Midbrain (tissue), 1 donor: ENCODE measurements at regions not wholly inside any gene's neighbourhood (a gene's known extent, or its start where the extent isn't known, plus 50 kb on each side); places are given as distances from the start of the nearest gene placed in this dataset.
A peak's percentile ranks its signal among the peaks of the same experiment; 100 is the strongest.

Source experiments
- DNase-seq: peaks from one replicate; lab custom pipeline; 2025; lab: John Stamatoyannopoulos, UW

DNA sequence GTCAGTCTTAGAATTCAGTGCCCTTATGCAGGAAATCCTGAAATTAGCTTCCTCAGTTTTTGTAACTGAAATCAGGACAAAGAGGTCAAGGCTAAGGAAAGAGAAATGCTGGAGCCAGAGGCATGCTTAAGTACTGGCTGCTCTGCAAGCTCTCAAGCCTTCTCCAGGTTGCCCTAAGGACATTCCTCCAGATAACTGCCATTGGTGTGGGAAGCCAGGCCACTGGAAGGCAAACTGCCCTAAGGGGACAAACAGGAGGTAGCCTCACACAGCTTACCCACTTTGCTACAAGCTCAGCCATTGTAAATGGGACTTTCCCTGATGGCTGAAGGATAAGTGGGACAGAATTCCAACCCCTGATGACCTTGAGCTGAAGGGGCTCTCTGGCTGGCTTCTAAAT is 606.9 kb upstream of the PCDH10 start:
- DNase-seq = no peak

GRCh38 chr4:132548463-132548862 is 600.6 kb upstream of the PCDH10 start:
- DNase-seq = no peak

DNA sequence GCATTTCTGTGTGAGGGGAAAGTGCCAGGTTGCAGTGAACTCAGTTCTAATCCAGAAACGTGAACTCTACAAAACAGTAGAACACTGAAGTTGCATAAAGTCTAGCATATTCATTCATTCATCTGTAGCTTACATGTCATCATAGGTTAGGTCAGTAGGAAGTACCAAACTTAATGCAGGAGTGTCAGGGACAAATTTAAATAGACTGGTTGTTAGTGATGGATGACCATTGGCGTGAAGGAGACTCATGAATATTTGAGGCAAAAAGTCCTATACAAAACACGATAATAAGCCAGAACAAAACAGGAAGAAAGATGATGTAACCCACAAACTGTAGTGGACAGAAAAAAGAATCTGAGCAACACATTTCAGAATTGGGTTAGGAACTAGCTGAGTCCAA is 592.8 kb upstream of the PCDH10 start:
- DNase-seq = no peak

- DNase-seq = no peak
Observed at GRCh38 chr4:132557660-132558059, 591.4 kb upstream of the PCDH10 start.

- DNase-seq = no peak
Observed at GRCh38 chr4:132564920-132565319, 584.2 kb upstream of the PCDH10 start.

DNA sequence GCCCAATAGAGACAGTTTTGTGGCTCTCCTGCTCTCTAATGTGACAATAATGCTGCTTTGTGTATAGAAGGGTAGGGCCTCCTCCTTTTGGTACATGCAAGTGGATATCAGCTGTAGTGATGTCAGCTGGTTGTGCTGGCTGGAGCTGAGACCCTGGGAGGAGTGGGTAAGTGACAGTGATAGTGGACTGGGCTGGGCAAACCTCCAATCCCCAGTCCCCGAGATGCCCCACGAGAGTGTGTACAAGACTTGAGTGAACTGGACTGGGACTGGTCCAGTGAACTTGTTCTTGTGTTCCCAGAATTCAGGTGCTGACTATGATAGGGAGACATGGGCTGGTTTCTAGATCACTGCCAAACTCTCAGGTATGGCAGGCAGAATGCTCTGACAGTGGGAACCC is 583.6 kb upstream of the PCDH10 start:
- no peak for DNase-seq

DNA sequence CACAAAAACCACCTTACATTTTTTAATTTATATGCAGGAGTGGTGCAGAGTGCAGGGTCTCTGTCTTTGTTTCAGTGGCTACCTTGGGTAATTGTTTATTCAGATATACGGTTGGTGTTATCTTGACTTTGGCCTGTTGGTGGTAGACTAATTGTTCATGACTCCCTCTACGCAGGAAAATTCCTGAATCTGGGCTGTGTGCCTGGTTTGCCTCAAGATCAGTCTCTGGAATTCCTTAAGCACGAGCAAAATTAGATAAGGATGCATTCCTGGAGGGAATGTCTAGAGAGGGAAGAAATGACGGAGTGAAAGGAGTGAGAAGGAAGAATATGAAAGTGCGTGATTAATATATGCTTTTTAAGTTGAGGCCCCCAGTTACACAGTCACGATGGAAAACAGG is 576.9 kb upstream of the PCDH10 start:
- DNase-seq = no peak

GRCh38 chr4:132587626-132588025 is 561.5 kb upstream of the PCDH10 start:
- no peak for DNase-seq

GRCh38 chr4:132592340-132592739 is 556.8 kb upstream of the PCDH10 start:
- DNase-seq = no peak

GRCh38 chr4:132592850-132593249 is 556.2 kb upstream of the PCDH10 start:
- no peak for DNase-seq

- DNase-seq = no peak
Observed at GRCh38 chr4:132593717-132594400, 555.2 kb upstream of the PCDH10 start.

GRCh38 chr4:132596186-132596585 is 552.9 kb upstream of the PCDH10 start:
- DNase-seq = no peak

GRCh38 chr4:132605551-132605950 is 543.5 kb upstream of the PCDH10 start:
- DNase-seq = no peak

GRCh38 chr4:132614682-132615081 is 534.4 kb upstream of the PCDH10 start:
- DNase-seq = no peak

DNA sequence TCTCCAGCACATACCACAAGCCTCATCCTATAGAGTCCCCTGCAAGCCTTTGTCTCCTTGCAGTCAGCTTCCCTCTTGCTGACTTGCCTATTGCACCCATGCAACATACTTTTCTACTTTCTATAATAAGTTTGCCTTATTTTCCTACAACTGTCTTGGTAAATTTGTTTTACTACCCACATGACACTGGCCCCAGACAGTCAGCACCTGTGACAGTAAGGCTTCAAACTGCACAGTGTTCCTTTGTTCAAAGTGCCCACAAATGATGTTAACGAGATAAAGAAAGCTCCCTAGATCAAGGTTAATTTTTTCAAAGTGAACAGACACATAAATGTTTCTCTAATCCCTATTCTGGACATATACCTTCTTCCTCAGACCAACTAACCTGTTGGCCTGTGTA is 529.1 kb upstream of the PCDH10 start:
- no peak for DNase-seq

- peak; percentile 53 for DNase-seq
Observed at GRCh38 chr4:132642016-132642817, 506.9 kb upstream of the PCDH10 start.

DNA sequence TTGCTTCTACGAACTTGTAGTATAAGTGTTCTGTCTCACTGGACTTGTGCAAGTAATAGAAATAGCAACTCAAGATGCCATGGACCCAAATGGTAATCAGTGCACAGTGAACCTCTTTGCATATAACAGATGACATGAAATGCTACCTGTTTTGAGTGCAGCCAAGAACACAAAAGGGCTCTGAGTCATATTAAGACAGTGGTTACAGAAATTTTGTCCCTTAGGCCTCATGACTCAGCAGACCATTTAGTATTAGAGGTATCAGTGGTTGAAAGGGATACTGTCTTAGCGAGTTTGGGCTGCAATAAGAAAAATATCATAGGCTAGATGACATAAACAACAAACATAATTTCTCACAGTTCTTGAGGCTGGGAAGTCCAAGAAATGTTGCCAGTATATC is 502.9 kb upstream of the PCDH10 start:
- DNase-seq = no peak

DNA sequence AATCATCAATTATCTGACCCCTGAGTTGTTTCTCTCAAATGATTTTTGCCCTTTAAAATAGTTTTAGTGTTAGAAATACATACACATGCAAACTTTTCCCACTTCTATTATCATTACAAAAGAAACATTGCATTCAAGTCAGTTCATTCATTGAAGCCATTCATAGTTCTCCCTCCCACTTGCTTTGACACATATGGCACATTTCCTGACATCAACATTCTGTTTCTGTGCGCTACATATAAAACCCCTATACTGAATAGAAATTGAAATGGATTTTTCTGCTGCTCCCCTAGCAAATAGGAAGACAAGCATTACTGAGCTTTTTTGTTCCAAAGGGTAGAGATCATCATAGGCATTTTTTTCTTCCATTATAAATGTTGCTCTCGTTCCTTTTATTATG is 497.9 kb upstream of the PCDH10 start:
- no peak for DNase-seq

- no peak for DNase-seq
Observed at GRCh38 chr4:132660181-132660580, 488.9 kb upstream of the PCDH10 start.

GRCh38 chr4:132662456-132662855 is 486.6 kb upstream of the PCDH10 start:
- no peak for DNase-seq

- no peak for DNase-seq
Observed at GRCh38 chr4:132669786-132670185, 479.3 kb upstream of the PCDH10 start.

DNA sequence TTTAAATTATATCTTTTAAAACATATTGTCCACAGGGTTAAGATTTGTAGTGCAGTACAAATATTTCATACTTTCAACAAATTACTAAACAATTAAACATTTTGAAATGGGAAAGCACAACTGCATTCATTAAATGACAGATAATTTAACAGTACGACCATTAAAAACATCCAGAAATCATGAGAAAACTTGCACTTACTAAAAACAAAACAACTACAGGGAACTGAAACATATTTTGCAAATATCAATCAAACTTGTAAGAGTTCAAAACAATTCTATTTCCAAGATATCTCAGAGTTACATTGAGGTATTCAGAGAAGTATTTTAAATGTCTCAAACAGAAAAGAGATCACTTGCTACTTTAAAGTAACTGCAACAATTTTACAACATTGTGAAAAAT is 478.5 kb upstream of the PCDH10 start:
- no peak for DNase-seq

- no peak for DNase-seq
Observed at GRCh38 chr4:132683957-132684356, 465.1 kb upstream of the PCDH10 start.

GRCh38 chr4:132691026-132691425 is 458.1 kb upstream of the PCDH10 start:
- no peak for DNase-seq
